Thymus (tissue), 11 donors: ENCODE measurements at regions not wholly inside any gene's neighbourhood (a gene's known extent, or its start where the extent isn't known, plus 50 kb on each side); places are given as distances from the start of the nearest gene placed in this dataset.
A peak's percentile ranks its signal among the peaks of the same experiment; 100 is the strongest.
"Not testable (repeated sequence)": the region's sequence is repeated elsewhere in the genome, so short reads cannot be mapped to it uniquely, and the experiment has no call there.

Source experiments
- DNase-seq, 9 donors: peaks; one replicate each; pipeline ENCODE4 v3.0.0-alpha.2; 2013; ENCODE audit warnings: low spot score in 9 of 9, low read depth in 6 of 9, missing footprints in 1 of 9
- H3K27ac ChIP-seq, 2 donors: one replicate each; pipeline ENCODE4 v1.5.1; 2013; ENCODE audit warnings: control low read depth in 1 of 2, low read depth in 1 of 2, low read length in 1 of 2, mild to moderate bottlenecking in 1 of 2, moderate library complexity in 1 of 2
- H3K27me3 ChIP-seq, 2 donors: one replicate each; pipeline ENCODE4 v1.5.1; 2013; ENCODE audit warnings: low read length in 1 of 2; ENCODE audit not compliant: control insufficient read depth in 2 of 2, insufficient read depth in 1 of 2
- H3K36me3 ChIP-seq, 2 donors: one replicate each; pipeline ENCODE4 v1.5.1; 2013; ENCODE audit warnings: low read length in 1 of 2, mild to moderate bottlenecking in 1 of 2, moderate library complexity in 1 of 2; ENCODE audit not compliant: control insufficient read depth in 2 of 2, insufficient read depth in 2 of 2
- H3K4me1 ChIP-seq, 2 donors: one replicate each; pipeline ENCODE4 v1.5.1; 2013; ENCODE audit warnings: low read length in 2 of 2; ENCODE audit not compliant: control insufficient read depth in 2 of 2, insufficient read depth in 2 of 2
- H3K4me3 ChIP-seq, 2 donors: one replicate each; pipeline ENCODE4 v1.5.1; 2013; ENCODE audit warnings: low read length in 2 of 2, control low read depth in 1 of 2, mild to moderate bottlenecking in 1 of 2
- H3K9me3 ChIP-seq, 2 donors: one replicate each; pipeline ENCODE4 v1.5.1; 2013; ENCODE audit warnings: low read length in 1 of 2, mild to moderate bottlenecking in 1 of 2; ENCODE audit not compliant: control insufficient read depth in 2 of 2, insufficient read depth in 1 of 2
- WGBS: extraction: QIAGEN DNeasy Blood & Tissue Kit; methylation state at CpG from one replicate; pipeline ENCODE4 v1.1.7; 2013; 5-methylcytosine and 5-hydroxymethylcytosine counted together
- donor health status: healthy.

GRCh38 chr15:62657501-62657900 lies 385.0 kb upstream of the TPM1 start:
- not testable (repeated sequence) for H3K27me3 ChIP-seq, H3K4me1 ChIP-seq, H3K27ac ChIP-seq, H3K9me3 ChIP-seq, H3K4me3 ChIP-seq, H3K36me3 ChIP-seq, DNase-seq
- WGBS: 94% methylated on average over 7 of the region's 7 CpGs

GRCh38 chr15:62658498-62658897 lies 384.0 kb upstream of the TPM1 start:
- Histone ChIP-seq H3K4me3 (no peak overlapping the region), H3K27ac (no peak overlapping the region), H3K9me3 (no peaks in the 10 kb centered on the region), H3K4me1 (no peaks in the 10 kb centered on the region), H3K27me3 (no peaks in the 10 kb centered on the region), H3K36me3 (no peaks in the 10 kb centered on the region)
- peak in 1 of 9 donors; percentile 10 for DNase-seq
- WGBS: 94% methylated on average over 11 of the region's 11 CpGs

DNA sequence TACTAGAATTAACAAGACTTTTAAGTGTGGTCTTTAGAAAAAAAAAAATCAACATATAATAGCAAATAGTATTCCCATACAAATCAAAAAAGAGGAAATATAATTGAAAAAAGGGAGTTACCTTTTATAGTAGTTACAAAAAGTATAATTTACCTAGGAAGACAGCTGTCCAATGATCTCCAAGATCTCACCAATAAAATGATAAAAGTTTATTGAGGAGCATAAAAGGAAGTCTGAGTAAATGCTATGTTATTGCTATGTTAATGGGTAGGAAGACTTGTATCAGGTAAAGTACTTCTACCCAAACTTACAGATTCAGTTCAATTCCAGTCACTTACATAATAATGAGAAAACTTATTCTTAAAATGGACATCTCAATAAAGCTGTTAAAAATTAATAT lies 379.0 kb upstream of the TPM1 start:
- H3K36me3 ChIP-seq: no peaks in the 10 kb centered on the region
- no peaks in the 10 kb centered on the region for H3K4me1 ChIP-seq
- no peaks in the 10 kb centered on the region for H3K9me3 ChIP-seq
- no peak overlapping the region for H3K27ac ChIP-seq
- DNase-seq: no peak
- H3K4me3 ChIP-seq: no peak overlapping the region
- no peaks in the 10 kb centered on the region for H3K27me3 ChIP-seq

- H3K4me1 ChIP-seq: no peaks in the 10 kb centered on the region
- H3K27ac ChIP-seq: no peak overlapping the region
- no peaks in the 10 kb centered on the region for H3K27me3 ChIP-seq
- 95% methylated on average over 4 of the region's 4 CpGs for WGBS
- no peaks in the 10 kb centered on the region for H3K36me3 ChIP-seq
- H3K9me3 ChIP-seq: no peaks in the 10 kb centered on the region
- H3K4me3 ChIP-seq: no peak overlapping the region
- no peak for DNase-seq
These were observed 377.1 kb upstream of the TPM1 start for GRCh38 chr15:62665449-62665848.

- Histone ChIP-seq H3K9me3 (no peaks in the 10 kb centered on the region), H3K4me1 (no peaks in the 10 kb centered on the region), H3K4me3 (no peak overlapping the region), H3K27me3 (no peaks in the 10 kb centered on the region), H3K27ac (no peak overlapping the region), H3K36me3 (no peaks in the 10 kb centered on the region)
- WGBS: 98% methylated on average over 4 of the region's 4 CpGs
- no peak for DNase-seq
These were observed 376.5 kb upstream of the TPM1 start for GRCh38 chr15:62666046-62666445.

GRCh38 chr15:62672268-62672667 lies 370.3 kb upstream of the TPM1 start:
- H3K27ac ChIP-seq: no peak overlapping the region
- 94% methylated on average over 2 of the region's 2 CpGs for WGBS
- no peak for DNase-seq
- no peaks in the 10 kb centered on the region for H3K4me1 ChIP-seq
- no peaks in the 10 kb centered on the region for H3K9me3 ChIP-seq
- H3K36me3 ChIP-seq: no peaks in the 10 kb centered on the region
- no peak overlapping the region for H3K4me3 ChIP-seq
- no peaks in the 10 kb centered on the region for H3K27me3 ChIP-seq

DNA sequence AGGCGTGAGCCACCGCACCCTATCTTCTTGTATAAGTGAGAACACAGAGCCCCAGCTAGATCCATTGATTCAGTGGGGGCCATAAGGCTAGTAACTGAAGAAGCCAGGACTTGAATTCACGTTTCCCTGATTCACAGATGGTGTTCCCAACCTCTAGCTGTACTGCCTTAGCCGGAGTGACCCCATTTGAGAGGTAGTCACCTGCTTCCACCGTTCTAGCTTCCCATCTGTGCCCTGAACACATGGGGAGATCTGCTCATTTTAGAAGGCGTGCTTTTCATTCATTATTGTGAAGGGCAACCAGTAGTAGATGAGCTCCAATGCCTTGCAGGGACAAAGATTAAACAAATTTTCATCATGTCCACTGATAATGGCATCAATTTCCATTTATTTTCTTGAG lies 365.7 kb upstream of the TPM1 start:
- no peak overlapping the region for H3K27ac ChIP-seq
- no peak overlapping the region for H3K4me3 ChIP-seq
- 97% methylated on average over 6 of the region's 6 CpGs for WGBS
- DNase-seq: no peak
- H3K36me3 ChIP-seq: no peaks in the 10 kb centered on the region
- H3K4me1 ChIP-seq: no peaks in the 10 kb centered on the region
- H3K27me3 ChIP-seq: no peaks in the 10 kb centered on the region
- no peaks in the 10 kb centered on the region for H3K9me3 ChIP-seq

- H3K9me3 ChIP-seq: no peaks in the 10 kb centered on the region
- H3K36me3 ChIP-seq: no peaks in the 10 kb centered on the region
- 97% methylated on average over 6 of the region's 6 CpGs for WGBS
- no peak overlapping the region for H3K27ac ChIP-seq
- no peaks in the 10 kb centered on the region for H3K4me1 ChIP-seq
- no peak overlapping the region for H3K4me3 ChIP-seq
- no peaks in the 10 kb centered on the region for H3K27me3 ChIP-seq
- DNase-seq: no peak
These were observed 360.3 kb upstream of the TPM1 start for GRCh38 chr15:62681939-62682896.

DNA sequence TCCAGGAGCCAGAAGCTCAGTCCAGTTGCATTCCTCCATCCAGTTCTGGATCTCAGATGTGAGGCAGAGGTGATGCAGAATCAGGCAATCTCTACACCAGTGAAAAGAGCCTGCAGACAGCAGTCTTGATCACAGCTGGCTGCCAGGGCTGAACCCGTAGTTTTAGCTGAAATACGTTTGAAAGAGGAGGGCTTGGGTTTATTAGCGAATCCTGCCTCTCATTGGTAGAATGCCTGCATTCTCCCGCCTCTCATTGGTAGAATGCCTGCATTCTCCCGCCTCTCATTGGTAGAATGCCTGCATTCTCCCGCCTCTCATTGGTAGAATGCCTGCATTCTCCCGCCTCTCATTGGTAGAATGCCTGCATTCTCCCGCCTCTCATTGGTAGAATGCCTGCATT lies 359.4 kb upstream of the TPM1 start:
- DNase-seq, H3K36me3 ChIP-seq, H3K9me3 ChIP-seq: not testable (repeated sequence)

More for the DNA sequence above, 359.4 kb upstream of the TPM1 start:
- H3K27me3 ChIP-seq, H3K27ac ChIP-seq, H3K4me3 ChIP-seq, H3K4me1 ChIP-seq: not testable (repeated sequence)
- WGBS: 96% methylated on average over 7 of the region's 8 CpGs
